Left hindlimb (tissue), 1 donor: ENCODE measurements at regions not wholly inside any gene's neighbourhood (a gene's known extent, or its start where the extent isn't known, plus 50 kb on each side); places are given as distances from the start of the nearest gene placed in this dataset.

Experiments used
- DNase-seq: peaks from one replicate; pipeline ENCODE4 v3.0.0-alpha.2; 2018

GRCh38 chr4:43837604-43838003 lies 611.0 kb downstream of the KCTD8 start:
- DNase-seq, result no peak

GRCh38 chr4:43842594-43842993 lies 606.0 kb downstream of the KCTD8 start:
- DNase-seq, result no peak

GRCh38 chr4:43843501-43843900 lies 605.1 kb downstream of the KCTD8 start:
- no peak for DNase-seq

- DNase-seq, result no peak
Measured at GRCh38 chr4:43846111-43846587, 602.5 kb downstream of the KCTD8 start.

- DNase-seq, result no peak
Measured at GRCh38 chr4:43853565-43854264, 594.9 kb downstream of the KCTD8 start.

- no peak for DNase-seq
Measured at GRCh38 chr4:43855283-43855682, 593.3 kb downstream of the KCTD8 start.

GRCh38 chr4:43864616-43865146 lies 583.9 kb downstream of the KCTD8 start:
- DNase-seq, result no peak

- no peak for DNase-seq
Measured at GRCh38 chr4:43867908-43868307, 580.7 kb downstream of the KCTD8 start.

- no peak for DNase-seq
Measured at GRCh38 chr4:43875655-43876054, 573.0 kb downstream of the KCTD8 start.

- DNase-seq, result no peak
Measured at GRCh38 chr4:43882470-43882869, 566.1 kb downstream of the KCTD8 start.

- DNase-seq, result no peak
Measured at GRCh38 chr4:43886196-43886595, 562.4 kb downstream of the KCTD8 start.

GRCh38 chr4:43898836-43899235 lies 549.8 kb downstream of the KCTD8 start:
- DNase-seq, result no peak

GRCh38 chr4:43903456-43903855 lies 545.2 kb downstream of the KCTD8 start:
- no peak for DNase-seq

- DNase-seq, result no peak
Measured at GRCh38 chr4:43918377-43918776, 530.2 kb downstream of the KCTD8 start.

GRCh38 chr4:43932448-43932847 lies 516.2 kb downstream of the KCTD8 start:
- DNase-seq, result no peak

GRCh38 chr4:43943998-43944397 lies 504.6 kb downstream of the KCTD8 start:
- no peak for DNase-seq

GRCh38 chr4:43959976-43960375 lies 488.6 kb downstream of the KCTD8 start:
- DNase-seq, result no peak

- DNase-seq, result no peak
Measured at GRCh38 chr4:43968011-43968410, 480.6 kb downstream of the KCTD8 start.

- DNase-seq, result no peak
Measured at GRCh38 chr4:43983610-43984009, 465.0 kb downstream of the KCTD8 start.

- no peak for DNase-seq
Measured at GRCh38 chr4:43987331-43987944, 461.2 kb downstream of the KCTD8 start.

GRCh38 chr4:43990551-43990950 lies 458.1 kb downstream of the KCTD8 start:
- DNase-seq, result no peak

GRCh38 chr4:43990963-43991362 lies 457.6 kb downstream of the KCTD8 start:
- no peak for DNase-seq

GRCh38 chr4:43992552-43992951 lies 456.1 kb downstream of the KCTD8 start:
- DNase-seq, result no peak

GRCh38 chr4:43993196-43993902 lies 455.3 kb downstream of the KCTD8 start:
- DNase-seq, result no peak
